ENCODE measurements at regions not wholly inside any gene's neighbourhood (a gene's known extent, or its start where the extent isn't known, plus 50 kb on each side); places are given as distances from the start of the nearest gene placed in this dataset.

- TF ChIP-seq POLR2A (IDR thresholded peaks at IDR 0.05) (no peak), CTCF (IDR thresholded peaks at IDR 0.05) (no peak), EP300 (IDR thresholded peaks at IDR 0.05) (no peak)
These were observed 1005.8 kb upstream of the ATXN8OS start for GRCh38 chr13:69101841-69102240.
